Globus pallidus (tissue), 1 donor: ENCODE measurements at regions not wholly inside any gene's neighbourhood (a gene's known extent, or its start where the extent isn't known, plus 50 kb on each side); places are given as distances from the start of the nearest gene placed in this dataset.
A peak's percentile ranks its signal among the peaks of the same experiment; 100 is the strongest.

ENCODE experiments used
- DNase-seq: peaks from one replicate; pipeline ENCODE4 v3.0.0-alpha.2; 2015; ENCODE audit warnings: low spot score

DNA sequence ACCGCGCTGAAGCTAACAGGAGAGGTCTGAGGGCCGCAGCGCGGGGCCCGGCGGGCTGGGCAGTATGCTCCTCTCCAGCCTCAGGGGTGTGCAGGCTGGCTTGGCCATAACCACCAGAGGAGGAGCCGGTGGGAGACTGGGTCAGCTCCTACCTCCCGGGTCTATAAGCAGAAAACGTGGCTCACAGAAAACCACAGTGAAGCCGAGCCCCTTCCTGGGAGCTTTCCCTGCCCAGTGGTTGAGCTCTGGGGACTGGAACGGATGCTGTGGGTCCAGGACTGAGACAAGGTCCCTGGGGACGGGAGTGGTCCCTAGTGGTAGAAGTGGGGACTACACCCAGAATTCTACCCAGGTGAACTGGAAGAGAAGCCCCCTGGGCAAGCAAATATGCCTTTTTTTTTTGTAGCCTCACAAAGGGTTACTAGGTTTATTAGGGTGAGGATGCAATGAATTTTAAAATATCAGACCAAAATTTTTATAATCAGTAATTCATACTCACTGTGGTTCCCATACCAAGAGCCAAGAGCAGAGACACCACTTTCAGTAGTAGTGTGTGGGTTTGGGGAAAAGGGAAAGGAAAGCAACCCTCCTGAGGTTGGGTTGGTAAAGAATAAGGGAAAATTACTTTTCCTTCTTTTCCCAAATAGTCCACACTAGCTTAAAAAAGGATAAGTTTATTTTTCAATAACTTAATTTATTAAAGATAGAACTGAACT is 67.9 kb upstream of the PRKCQ start:
- DNase-seq = peak; percentile 80

DNA sequence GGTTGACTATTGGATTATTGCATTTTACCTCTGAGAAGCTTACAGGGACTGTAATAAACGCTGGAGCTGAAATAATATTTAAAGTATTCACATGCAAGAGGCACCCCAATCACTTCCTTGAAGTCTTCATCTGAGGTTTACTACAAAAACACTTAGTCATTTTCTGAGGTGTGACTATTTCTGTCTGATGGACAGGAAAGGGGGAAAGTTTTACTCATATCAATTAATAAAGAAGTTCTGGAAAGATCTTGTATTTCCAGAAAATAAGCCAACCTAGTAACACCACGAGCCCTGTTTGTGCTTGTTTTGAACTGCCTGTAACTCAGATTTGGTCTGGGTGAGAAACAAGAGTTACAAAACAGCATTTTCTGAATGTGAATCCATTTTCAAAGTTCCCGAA is 63.9 kb upstream of the PRKCQ start:
- no peak for DNase-seq

DNA sequence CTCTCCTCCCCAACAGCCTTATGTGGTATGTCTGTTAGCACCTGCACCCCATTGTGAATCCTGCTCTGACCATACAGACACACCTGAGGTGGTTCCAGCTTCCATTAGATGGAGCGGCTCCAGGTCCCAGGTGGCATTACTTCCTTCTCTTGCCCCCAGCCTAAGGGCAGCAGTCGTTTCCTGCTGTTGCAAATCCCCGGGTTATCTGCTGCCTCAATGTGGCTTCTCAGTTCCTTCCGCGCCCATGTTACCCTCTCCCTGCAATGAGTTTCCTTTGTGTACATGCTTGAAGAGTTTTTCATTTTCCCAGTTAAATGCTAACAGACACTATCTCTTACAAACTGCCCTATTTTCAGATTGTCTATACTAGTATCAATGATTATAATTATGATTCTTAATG is 62.8 kb upstream of the PRKCQ start:
- no peak for DNase-seq

- DNase-seq = no peak
Observed at GRCh38 chr10:6640433-6641040, 60.5 kb upstream of the PRKCQ start.

- no peak for DNase-seq
Observed at GRCh38 chr10:6637053-6637452, 57.0 kb upstream of the PRKCQ start.

DNA sequence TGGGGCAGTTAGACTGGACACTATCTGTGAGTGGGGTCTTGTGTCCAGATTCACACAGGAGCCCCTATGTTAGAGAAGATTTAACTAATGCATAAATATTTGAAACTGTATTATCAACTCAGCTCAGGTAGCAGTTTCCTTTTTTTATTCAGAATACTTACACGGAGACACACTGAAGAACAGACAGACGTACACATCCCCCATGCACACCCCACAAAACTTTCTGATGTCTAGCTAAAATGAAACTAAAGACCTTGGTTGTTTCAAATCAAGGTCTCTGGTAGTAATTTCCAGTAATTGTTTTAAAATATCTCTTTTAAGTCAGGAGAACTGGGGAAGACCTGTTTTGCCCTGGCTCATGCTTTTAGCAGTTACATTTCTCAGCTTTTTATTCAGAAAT is 55.7 kb upstream of the PRKCQ start:
- DNase-seq = no peak
